Neural progenitor cell (in vitro differentiated cells): ENCODE measurements at regions not wholly inside any gene's neighbourhood (a gene's known extent, or its start where the extent isn't known, plus 50 kb on each side); places are given as distances from the start of the nearest gene placed in this dataset.

Source experiments
- CTCF ChIP-seq: fragments of 200-600 bp; sonication (generic); IDR thresholded peaks from 2 replicates; pipeline ENCODE4 v1.5.1; 2017; ENCODE audit warnings: antibody characterized with exemption, mild to moderate bottlenecking
- EZH2 ChIP-seq: fragments of 200-600 bp; sonication (generic); IDR thresholded peaks from 2 replicates; pipeline ENCODE4 v1.6.1; 2017; ENCODE audit warnings: antibody characterized with exemption, mild to moderate bottlenecking, moderate library complexity

- no peak for TF ChIP-seq CTCF
- TF ChIP-seq EZH2: no peak
Measured at GRCh38 chr3:146680617-146681016, 75.5 kb upstream of the PLSCR5 start.
